DMS53 treated with DMSO at 0.1 percent for 48 hours (cell line): ENCODE measurements at regions not wholly inside any gene's neighbourhood (a gene's known extent, or its start where the extent isn't known, plus 50 kb on each side); places are given as distances from the start of the nearest gene placed in this dataset.

ENCODE experiments used
- DNase-seq: peaks from one replicate; lab custom pipeline; 2025; ENCODE audit not compliant: unreplicated experiment; lab: John Stamatoyannopoulos, UW

DNA sequence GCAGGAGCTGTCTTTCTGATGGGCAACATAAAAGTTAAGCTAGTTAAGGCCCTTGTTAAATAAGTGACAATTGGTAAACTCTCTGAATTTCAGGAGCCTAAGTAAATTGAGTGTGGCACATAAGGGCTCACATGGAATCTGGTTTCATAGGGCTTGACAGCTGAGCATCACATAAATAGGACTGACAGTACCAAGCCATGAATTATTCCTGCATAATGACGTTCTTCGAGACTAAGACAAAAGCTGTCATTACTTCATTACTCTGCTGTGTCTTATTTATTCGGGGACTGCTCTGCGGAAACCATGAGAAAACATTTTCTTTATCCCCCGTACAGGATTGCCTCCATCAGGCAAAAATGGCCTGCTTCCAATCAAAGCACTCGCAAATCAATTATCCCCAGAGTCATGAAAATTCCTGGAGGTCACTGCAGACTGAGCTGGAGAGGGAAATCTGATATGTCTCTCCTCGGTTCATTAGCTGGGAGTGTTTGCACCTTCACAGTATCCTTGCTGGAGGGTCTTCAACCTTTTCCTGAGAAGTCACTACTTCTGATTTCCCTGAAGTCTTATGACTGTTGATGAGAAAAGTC, 311.4 kb downstream of the CDH26 start:
- DNase-seq, result no peak

DNA sequence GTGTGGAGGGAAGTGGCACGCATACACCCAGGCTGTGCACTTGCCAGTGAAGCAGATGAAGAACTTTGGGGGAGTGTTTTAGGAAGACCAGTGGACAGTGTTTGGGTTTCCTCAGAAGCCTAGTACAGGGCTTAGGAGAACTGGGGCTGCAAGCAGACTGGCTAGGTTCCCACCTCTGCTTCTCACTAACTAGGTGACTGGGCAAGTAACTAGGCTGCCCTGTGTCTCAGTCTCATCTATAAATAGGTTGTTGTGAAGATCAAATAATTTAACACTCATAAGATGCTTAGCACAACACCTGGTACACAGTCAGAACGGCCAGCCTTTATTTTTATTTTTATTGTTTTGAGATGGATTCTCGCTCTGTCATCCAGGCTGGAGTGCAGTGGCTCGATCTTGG, 312.1 kb downstream of the CDH26 start:
- DNase-seq, result no peak

DNA sequence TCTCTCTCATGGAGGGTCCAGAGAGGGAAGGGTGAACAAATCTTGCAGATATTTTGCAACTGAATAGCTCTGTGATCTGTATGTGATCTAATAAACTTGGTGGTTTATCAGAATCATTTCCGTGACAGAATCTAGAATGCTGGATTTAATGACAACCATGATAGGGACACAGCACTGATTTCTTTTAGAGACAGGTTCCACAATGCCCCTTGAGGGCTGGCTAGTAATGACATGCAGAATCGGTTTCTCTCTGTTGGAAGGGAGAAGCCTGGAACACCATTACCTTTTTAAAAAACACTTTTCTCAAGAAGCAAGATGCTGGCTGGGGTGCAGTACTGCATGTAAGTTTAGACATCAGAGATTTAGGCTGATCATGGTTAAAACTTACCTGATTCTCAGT, 313.4 kb downstream of the CDH26 start:
- DNase-seq, result no peak

DNA sequence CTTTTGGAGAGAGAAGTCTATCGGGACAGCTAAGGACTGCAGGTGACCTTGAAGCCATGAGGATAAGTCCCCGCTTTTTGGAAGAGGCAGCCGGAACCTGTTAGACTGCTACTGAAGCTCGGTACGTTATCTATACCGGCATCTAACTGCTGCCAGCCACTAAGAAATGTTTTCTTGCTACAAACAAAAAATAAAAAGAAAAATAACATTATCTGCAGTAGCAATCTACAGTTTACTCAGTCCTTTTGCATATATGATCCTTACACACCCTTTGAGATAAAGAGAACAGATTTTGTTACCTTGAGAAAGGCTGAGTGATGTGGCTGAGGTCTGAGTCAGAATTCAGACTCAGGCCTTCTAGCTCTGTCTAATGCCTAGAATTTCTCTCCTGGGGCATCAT, 314.6 kb downstream of the CDH26 start:
- DNase-seq, result no peak

DNA sequence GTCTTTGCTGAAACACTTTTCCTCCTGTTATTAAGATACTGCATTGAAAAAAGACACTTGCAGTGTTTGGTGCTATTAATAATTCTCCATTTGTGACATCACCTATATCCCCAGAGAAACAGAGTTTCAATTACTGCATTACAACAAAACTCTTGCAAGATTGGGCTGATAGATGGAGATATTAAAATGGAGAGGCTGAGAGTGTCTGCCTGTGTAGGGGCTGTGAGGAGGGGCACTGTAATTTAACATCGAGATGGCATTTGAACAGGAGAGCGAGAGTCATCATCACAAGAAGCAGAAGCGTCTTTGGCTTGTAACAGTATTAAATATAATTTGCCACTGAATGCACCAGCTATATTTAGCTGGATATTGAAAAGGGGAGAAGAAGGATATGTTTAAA, 316.5 kb downstream of the CDH26 start:
- DNase-seq, result no peak

DNA sequence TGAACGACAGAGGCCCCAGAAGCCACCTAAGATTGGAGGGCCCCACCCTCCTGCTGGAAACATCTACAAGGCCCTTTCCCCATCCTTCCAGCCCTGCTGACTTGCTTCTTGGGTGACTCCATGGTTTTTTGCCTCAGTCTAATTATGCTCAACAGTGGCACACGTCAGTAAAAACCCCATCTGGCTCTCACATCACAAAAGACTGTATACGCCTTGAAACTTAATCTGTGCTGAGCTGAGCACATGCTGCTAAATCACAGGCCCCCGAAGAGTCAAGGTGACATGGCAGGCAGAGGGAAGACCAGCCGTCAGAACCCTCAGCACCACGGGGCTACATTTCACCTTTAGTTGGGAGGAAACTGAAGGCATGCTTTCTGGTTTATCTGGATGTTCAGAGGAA, 323.1 kb downstream of the CDH26 start:
- no peak for DNase-seq

DNA sequence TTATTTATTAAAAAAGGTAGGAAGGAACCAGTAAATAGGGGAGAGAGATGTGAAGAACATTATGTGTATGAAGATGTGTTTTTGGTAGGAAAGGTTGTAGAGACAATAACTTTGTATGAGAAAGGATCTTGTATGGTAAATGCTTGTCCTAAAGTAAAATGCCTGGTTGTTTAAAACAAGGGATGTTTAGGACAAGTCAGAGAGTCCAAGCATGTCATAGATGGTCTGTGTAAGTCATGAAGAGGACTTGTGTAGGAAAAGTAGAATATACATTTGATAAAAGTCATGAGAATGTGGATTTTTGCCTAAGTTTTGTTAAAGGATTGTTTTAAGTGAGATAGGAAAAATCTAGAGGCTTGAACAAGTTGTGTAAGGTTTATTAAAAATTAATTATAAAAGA, 325.1 kb downstream of the CDH26 start:
- DNase-seq, result no peak

DNA sequence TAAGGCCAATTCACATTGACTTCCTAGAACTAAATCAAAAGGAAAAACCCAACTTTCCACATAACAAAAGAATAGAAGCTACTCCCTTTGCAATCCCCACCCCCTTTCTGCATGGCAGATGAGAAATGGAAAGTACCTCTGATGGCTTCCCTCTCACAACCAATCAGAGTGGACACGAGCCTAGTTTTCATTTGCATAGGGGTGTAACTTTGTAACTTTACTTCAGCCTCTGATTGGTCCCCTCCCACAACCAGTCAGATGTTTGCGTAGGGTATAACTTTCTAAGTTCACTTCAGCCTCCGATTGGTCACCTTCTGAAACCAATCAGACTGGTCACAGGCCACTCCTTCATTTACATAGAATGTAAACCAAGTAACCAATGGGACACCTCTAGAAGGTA, 328.5 kb downstream of the CDH26 start:
- DNase-seq, result no peak

DNA sequence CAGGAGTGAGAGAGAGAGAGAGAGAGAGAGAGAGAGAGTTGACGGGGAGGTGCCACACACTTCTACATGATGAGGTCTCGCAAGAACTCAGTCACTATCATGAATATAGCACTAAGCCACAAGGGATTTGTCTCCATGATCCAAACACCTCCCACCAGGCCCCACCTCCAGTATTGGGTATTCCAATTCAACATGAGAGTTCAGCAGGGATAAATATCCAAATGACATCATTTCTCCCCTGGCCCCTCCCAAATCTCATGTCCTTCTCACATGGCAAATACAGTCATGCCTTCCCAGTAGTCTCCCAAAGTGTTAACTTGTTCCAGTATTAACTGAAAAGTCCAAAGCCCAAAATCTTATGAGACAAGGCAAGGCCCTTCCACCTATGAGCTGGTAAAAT, 330.7 kb downstream of the CDH26 start:
- DNase-seq, result no peak

DNA sequence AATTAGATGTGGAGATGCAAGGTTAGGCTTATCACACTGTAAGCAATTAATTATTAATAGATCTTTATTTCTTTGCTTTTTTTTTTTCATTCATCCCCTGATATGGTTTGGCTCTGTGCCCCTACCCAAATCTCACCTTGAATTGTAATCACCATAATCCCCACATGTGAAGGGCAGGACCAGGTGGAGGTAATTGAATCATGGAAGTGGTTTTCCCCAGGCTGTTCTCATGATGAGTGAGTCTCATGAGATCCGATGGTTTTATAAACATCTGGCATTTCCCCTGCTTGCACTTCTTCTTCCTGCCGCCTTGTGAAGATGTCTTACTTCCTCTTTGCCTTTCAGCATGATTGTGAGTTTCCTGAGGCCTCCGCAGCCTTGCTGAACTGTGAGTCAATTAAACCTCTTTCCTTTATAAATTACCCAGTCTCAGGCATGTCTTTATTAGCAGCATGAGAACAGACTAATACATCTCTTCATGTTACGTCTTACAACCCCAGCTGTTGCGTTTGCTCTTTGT, 333.8 kb downstream of the CDH26 start:
- DNase-seq, result no peak

DNA sequence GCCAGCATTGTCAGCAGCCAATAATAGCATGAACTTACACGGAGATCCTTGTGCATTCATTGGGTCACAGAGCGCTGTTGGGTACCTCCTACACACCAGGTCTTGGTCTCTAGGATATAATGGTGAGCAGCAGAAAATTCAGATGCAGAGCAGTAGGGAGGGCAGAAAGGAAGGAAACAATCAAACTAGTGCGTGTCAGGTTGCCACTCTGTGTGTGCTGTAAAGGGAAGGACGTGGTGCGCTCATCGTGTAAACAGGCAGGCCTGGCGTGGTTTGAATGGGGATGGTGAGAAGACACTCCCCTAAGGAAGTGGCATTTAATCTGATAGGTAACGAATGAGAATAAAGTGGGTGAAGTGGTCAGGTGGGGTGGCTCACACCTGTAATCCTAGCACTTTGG, 336.4 kb downstream of the CDH26 start:
- no peak for DNase-seq

DNA sequence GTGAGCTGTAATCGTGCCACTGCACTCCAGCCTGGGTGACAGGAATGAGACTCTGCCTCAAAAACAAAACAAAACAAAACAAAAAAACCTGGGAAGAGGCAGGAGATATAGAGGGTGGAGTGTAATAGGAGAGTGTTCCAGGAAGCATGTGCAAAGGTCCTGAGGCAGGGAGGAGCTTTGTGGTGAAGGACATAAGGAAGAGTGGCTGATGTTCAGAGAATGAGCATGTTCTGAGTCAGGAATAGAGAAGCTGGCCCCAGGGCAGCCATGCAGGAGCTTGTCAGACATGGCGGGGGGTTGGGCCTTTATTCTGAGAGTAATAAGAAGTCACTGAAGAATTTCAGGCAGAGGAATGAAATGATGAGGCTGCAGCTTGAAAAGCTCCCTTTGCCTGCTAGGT, 337.0 kb downstream of the CDH26 start:
- DNase-seq, result no peak

DNA sequence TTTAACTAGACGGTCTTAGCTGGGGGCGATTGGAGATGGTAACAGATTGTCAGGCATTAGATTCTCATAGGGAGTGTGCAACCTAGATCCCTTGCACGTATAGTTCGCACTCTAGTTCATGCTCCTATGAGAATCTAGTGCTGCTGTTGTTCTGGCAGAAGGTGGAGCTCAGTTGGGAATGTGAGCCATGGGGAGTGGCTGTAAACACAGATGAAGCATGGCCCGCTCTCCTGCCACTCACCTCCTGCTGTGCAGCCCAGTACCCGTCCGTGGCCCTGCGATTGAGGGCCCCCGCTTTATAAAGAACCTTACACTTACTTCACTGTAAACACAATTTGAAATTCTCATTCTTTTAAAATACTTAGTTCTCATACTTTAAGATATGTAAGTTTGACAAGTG, 339.4 kb downstream of the CDH26 start:
- no peak for DNase-seq

DNA sequence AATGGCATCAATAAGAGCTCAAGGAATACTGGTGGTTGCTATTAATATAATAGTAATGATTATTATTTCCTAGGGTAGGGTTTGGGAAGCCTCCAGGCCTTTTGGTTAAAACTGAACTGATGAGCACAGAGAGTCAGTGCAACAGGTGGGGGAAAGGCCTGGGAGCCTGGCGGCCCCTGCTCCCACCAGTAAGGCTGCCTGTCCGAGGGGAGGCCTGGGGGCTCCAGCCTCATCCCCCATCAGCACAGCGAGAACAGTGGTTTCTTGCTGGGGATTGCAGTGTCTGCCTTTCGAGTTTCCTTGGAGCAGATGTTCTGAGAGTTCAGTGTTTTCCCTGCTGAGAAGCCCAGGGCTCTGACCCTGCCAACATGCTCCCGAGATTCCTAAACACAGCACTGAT, 340.4 kb downstream of the CDH26 start:
- DNase-seq, result no peak

DNA sequence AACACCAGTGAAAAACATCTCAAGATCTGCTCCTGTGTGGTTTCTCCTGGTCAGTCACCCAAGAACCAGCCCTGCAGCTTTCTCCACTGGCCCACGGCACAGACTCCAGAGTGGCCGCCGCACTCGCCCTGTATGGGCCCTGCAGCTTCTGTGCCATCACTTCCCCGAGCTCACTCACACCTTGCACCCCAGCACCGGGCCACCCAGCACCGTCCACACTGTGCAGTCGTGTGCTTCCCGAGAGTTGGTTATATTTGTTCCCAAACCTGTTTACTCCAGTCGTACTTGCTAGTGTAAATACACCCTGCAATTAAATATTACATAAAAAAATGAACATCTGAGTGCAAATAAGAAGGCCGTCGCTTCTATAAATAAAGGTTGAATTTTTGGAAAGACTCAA, 341.7 kb downstream of the CDH26 start:
- DNase-seq, result no peak

DNA sequence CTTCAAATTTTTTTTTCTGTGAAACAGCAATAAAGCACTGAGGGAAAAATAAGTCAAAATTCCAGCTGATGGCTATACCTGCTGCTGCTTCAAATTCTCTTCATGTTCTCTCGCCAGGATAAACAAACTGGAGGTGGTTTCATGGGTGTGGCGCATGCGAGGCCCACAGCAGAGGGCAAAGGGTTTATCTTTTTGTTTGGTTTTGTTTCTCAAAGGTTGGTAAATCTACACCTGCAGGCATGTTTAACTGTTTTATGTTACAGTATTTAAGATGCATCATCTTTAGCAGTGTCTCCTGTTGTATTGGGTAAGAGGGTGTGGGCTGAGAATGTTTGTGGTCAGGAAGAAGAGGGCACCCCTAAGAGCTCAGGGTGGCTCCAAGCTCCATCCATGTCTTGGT, 342.2 kb downstream of the CDH26 start:
- DNase-seq, result no peak

DNA sequence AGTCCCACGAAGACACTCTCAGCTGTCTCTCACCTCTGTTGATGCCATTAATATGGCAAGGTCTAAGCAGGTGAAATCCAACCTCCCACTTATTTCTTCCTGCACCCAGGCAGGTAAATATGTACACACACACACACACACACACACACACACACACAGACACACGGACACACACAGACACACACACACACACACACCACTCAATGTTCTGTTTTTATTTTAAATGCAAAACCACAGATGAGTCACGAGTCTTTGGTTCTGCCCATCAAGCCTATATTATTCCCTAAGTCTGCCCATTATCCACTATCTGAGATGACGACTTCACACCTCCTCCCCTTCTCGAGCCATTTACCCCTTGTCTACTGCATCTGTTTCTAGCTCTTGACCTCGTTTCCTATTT, 344.7 kb downstream of the CDH26 start:
- no peak for DNase-seq

DNA sequence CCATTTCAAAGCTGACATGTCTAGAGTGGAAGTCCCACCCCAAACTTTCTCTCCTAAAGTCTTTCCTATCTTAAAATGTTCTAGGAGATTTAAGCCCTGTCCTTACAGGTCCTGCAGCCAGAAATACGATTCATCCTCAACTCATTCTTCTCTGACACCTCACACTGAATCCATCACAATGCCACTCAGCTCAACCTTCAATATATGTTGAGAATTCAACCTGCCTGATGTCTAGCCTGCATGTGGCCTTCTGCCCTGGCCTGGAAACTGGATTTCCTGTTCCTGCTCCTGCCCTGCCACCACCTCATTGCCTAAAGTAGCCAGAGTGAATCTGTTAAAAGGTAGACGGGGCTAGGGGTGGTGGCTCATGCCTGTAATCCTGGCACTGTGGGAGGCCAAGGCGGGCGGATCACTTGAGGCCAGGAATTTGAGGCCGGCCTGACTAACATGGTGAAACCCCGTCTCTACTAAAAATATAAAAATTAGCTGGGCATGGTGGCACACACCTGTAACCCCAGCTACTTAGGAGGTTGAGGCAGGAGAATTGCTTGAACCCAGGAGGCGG, 345.9 kb downstream of the CDH26 start:
- no peak for DNase-seq

DNA sequence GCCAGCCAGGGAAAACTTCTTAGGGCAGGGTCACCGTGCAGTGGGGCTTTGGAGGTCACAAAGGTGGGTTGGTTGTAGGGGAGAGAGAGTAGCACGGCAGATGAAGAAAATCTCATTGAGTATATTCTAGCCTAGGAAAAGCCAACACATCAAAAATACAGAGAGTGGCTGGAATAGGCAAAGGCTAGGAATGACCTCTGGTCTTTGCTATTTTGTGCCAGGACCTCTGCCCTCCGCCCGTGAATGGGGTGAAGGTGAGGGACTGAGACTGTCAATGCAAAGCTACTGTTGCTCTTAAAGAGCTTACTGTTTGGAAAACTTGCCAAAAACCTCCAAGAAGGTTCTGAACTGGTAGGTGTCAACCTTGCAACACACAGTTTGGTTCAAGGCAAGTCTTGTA, 346.7 kb downstream of the CDH26 start:
- DNase-seq, result no peak

DNA sequence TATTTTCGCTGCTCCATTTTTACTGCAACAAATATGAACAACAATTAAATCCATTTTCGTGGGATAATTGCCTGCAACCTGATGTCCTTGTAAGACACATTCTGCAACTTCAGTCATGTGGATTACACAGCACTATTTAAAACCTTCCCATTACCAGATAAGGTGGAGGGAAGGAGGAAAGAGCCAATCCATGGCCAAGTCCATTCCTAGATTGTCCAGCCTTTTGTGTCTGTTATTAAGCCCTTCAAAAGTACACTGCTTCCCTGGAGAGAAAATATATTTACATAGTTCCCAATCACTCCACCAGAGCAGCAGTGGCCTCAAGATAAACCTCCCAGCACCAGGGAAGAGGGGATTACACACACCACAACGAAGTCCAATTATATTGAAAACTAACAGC, 347.9 kb downstream of the CDH26 start:
- DNase-seq, result no peak

DNA sequence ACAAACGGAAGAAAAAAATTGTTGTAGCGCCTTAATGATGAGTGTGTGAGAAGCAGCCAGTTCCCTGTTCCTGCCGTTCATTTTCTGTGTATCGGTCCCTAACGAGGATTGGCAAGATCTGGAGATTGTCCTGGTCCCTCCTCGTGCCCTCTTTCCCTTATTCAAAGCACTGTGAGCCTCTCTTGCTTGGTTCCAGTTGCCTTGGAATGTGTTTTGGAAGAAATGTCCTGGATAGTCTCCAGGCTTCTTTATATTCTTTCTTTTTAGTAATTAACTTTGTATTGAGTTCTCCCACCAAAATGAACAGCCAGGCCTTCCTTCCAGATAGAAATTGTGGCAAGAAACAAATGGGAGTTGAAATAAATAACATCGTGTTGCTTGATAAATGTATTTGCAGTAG, 348.3 kb downstream of the CDH26 start:
- DNase-seq, result no peak

DNA sequence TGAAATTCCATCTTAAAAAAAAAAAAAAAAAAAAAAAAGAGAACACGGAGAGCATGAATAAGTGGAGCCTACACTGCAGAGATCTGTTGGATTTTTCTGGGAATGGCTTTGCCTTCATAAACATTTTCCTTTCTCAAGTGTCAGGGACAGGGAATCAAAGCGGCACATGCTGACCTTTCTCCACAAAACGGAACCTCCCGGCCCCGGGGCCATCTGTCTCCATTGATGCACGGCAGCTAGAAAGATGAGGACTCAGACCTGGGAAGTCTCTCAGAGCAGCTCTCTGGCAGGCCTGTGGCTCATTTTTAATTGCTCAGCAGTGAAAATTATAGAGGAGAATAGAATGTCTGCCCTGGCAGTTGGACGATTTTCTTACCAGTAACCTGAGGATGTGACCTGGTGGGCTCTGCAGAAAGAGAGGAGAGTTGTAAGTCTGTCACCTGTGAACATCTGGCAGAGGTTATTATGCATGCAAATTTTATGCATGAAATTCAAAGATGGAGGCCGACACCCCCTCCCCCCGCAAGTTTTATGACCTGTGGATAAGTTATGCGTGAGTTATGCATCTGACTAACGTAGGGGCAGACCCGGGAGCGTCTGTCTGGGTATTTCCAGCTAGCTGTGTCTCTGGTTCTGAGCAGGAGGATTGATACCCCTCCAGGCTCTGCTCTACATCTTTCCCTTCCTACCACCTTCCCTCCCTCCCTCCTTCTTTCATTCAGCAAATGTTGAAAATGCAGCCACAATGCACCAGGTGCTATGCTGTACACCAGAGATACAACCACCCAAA, 352.5 kb downstream of the CDH26 start:
- DNase-seq, result no peak

DNA sequence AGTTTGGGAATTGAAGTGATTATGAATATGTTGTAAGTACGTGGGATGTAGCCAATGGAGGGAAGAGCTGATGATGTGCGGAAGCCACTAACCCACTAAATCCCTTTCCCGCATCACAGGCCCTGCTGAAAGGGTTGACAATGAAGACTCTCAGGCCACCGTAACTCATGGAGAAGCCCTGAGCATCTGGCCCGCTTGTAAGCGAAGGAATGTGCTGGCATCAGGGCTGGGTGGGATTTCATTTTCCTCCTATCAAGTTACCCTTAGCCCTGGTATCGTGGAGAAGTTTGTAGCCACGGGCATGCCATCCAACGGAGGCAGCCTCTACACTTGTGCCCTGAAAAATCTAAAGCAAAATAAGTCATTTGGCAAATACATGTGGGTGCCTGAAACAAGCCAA, 355.0 kb downstream of the CDH26 start:
- no peak for DNase-seq
